ENCODE measurements at regions not wholly inside any gene's neighbourhood (a gene's known extent, or its start where the extent isn't known, plus 50 kb on each side); places are given as distances from the start of the nearest gene placed in this dataset.

- peak overlapping the region; percentile 36 for H4K8ac ChIP-seq (ENCODE audit: extremely low read depth, insufficient read depth, low read length)
- no peak overlapping the region for H3K14ac ChIP-seq (ENCODE audit: insufficient read length)
- H3K23me2 ChIP-seq (ENCODE audit: low read depth, low read length) = no peaks in the 10 kb centered on the region
- H2BK20ac ChIP-seq (ENCODE audit: low read length) = no peak overlapping the region
- DNase-seq (ENCODE audit: low read depth in 1 of 2, low spot score in 2 of 2) (no peak), FAIRE-seq (no peak)
- no peak overlapping the region for H4K5ac ChIP-seq (ENCODE audit: insufficient read length, low read depth, low read length)
- no peak overlapping the region for H3K56ac ChIP-seq (replicated peaks; ENCODE audit: insufficient read length, low read depth, low read length)
- H3K4me2 ChIP-seq (ENCODE audit: insufficient read depth in 1 of 2, low read depth in 2 of 2, low read length in 2 of 2) = no peak overlapping the region
- CTCF ChIA-PET (ENCODE audit: partially characterized antibody) = interaction anchor here (0.8 to 1.6 kb wide), 4 partner anchors 38 to 159 kb away, joined by 3 to 4 read pairs (median 4); no protein-coding TSS in a partner anchor
- no peaks in the 10 kb centered on the region for H3K79me1 ChIP-seq (ENCODE audit: low read depth, low read length)
- no peak overlapping the region for H2BK120ac ChIP-seq (replicated peaks; ENCODE audit: low read depth, low read length)
- H4K20me1 ChIP-seq (replicated peaks in 1 of 2; ENCODE audit: control insufficient read depth in 1 of 2, insufficient read depth in 2 of 2, low read length in 2 of 2) = no peaks in the 10 kb centered on the region
- H4K91ac ChIP-seq (replicated peaks; ENCODE audit: insufficient read length, low read length) = no peak overlapping the region
- no peak overlapping the region for H2BK15ac ChIP-seq (ENCODE audit: low read length)
- no peak overlapping the region for H3K4me3 ChIP-seq (ENCODE audit: extremely low read depth in 1 of 4, insufficient read depth in 2 of 4, low read depth in 3 of 4, low read length in 4 of 4)
- H3K27me3 ChIP-seq (replicated peaks in 1 of 4; ENCODE audit: control insufficient read depth in 3 of 4, extremely low read depth in 1 of 4, insufficient read depth in 3 of 4, low read length in 3 of 4) = no peaks in the 10 kb centered on the region
- H3K36me3 ChIP-seq (ENCODE audit: control insufficient read depth in 2 of 4, insufficient read depth in 4 of 4, low read length in 3 of 4) = no peaks in the 10 kb centered on the region
- no peak overlapping the region for H3K27ac ChIP-seq (ENCODE audit: low read depth, low read length)
- POLR2A ChIA-PET (ENCODE audit: partially characterized antibody) = no interaction called here
- no peak overlapping the region for H2BK5ac ChIP-seq (ENCODE audit: low read depth, low read length)
- no peak overlapping the region for H2BK12ac ChIP-seq (ENCODE audit: low read depth, low read length)
- no peak overlapping the region for H3K18ac ChIP-seq (ENCODE audit: extremely low read depth, low read length)
- WGBS, 2 experiments (ENCODE audit: extremely low coverage in 1 of 2, insufficient coverage in 1 of 2, insufficient read length in 1 of 2, insufficient replicate concordance in 2 of 2, low coverage in 1 of 2, low lambda C conversion rate in 2 of 2, missing lambda C conversion rate in 1 of 2) = 77% methylated on average over 7 of the region's 7 CpGs; no CpG with 5 or more reads in 1 of the 2 experiments
- no peaks in the 10 kb centered on the region for H3K9me3 ChIP-seq (ENCODE audit: insufficient read depth in 2 of 2, low read depth in 1 of 2, low read length in 1 of 2)
- H3K79me2 ChIP-seq (ENCODE audit: control insufficient read depth in 1 of 2, insufficient read depth in 2 of 2, low read length in 2 of 2) = no peaks in the 10 kb centered on the region
- no peaks in the 10 kb centered on the region for H3K4me1 ChIP-seq (replicated peaks in 1 of 4; ENCODE audit: control insufficient read depth in 3 of 4, insufficient read depth in 4 of 4, low read length in 3 of 4)
- H3K23ac ChIP-seq (ENCODE audit: insufficient read length) = no peak overlapping the region
- H3K4ac ChIP-seq (replicated peaks; ENCODE audit: insufficient read length, low read depth, low read length) = no peak overlapping the region
- no peak for TF ChIP-seq JUN (IDR thresholded peaks at IDR 0.05; ENCODE audit: low read depth, low read length)
- TF ChIP-seq SP4 (IDR thresholded peaks at IDR 0.05; ENCODE audit: low read length) = no peak
- no peak for TF ChIP-seq KDM5A (IDR thresholded peaks at IDR 0.05; ENCODE audit: low read length)
- TF ChIP-seq POLR2AphosphoS5 (IDR thresholded peaks at IDR 0.05; ENCODE audit: low read depth, low read length) = no peak
- no peak for TF ChIP-seq BRCA1 (IDR thresholded peaks at IDR 0.05; ENCODE audit: low read depth, low read length)
- no peak for TF ChIP-seq BCL11A (IDR thresholded peaks at IDR 0.05; ENCODE audit: low read depth in 2 of 2, low read length in 2 of 2)
- TF ChIP-seq KDM4A (IDR thresholded peaks at IDR 0.05; ENCODE audit: low read depth, low read length, severe bottlenecking) = no peak
- TF ChIP-seq SP2 (IDR thresholded peaks at IDR 0.05; ENCODE audit: low read length) = no peak
- TF ChIP-seq YY1 (IDR thresholded peaks at IDR 0.05; ENCODE audit: low read depth, low read length) = no peak
- TF ChIP-seq ASH2L (IDR thresholded peaks at IDR 0.05; ENCODE audit: low read length) = no peak
- TF ChIP-seq CHD2 (IDR thresholded peaks at IDR 0.05; ENCODE audit: low read length) = no peak
- no peak for TF ChIP-seq GABPA (IDR thresholded peaks at IDR 0.05; ENCODE audit: borderline replicate concordance, insufficient read depth, low read length)
- TF ChIP-seq GTF2F1 (IDR thresholded peaks at IDR 0.05; ENCODE audit: borderline replicate concordance, low read depth, low read length) = no peak
- no peak overlapping the region for H2AK5ac ChIP-seq (ENCODE audit: low read depth, low read length)
- no peak overlapping the region for H2AFZ ChIP-seq (ENCODE audit: low read length)
- H3K9ac ChIP-seq (replicated peaks in 1 of 4; ENCODE audit: extremely low read depth in 1 of 4, low read depth in 3 of 4, low read length in 3 of 4) = no peak overlapping the region
These were observed 198.5 kb downstream of the CYLD start for GRCh38 chr16:50940275-50940854.
